Muscle of leg (tissue), 3 donors: ENCODE measurements at regions not wholly inside any gene's neighbourhood (a gene's known extent, or its start where the extent isn't known, plus 50 kb on each side); places are given as distances from the start of the nearest gene placed in this dataset.
"Not testable (repeated sequence)": the region's sequence is repeated elsewhere in the genome, so short reads cannot be mapped to it uniquely, and the experiment has no call there.

Experiments
- DNase-seq: peaks from one replicate; pipeline ENCODE4 v3.0.0; 2013
- H3K27ac ChIP-seq: one replicate; pipeline ENCODE4 v1.5.1; 2013; ENCODE audit warnings: mild to moderate bottlenecking, low read length, control low read depth
- H3K27me3 ChIP-seq: one replicate; pipeline ENCODE4 v1.6.1; 2013; ENCODE audit warnings: low read length; ENCODE audit not compliant: control insufficient read depth, insufficient read depth
- H3K36me3 ChIP-seq: one replicate; pipeline ENCODE4 v1.6.1; 2013; ENCODE audit warnings: low read length; ENCODE audit not compliant: control insufficient read depth, insufficient read depth
- H3K4me1 ChIP-seq: one replicate; pipeline ENCODE4 v1.6.1; 2013; ENCODE audit warnings: low read length; ENCODE audit not compliant: control insufficient read depth, insufficient read depth
- H3K4me3 ChIP-seq: one replicate; pipeline ENCODE4 v1.5.1; 2013; ENCODE audit warnings: low read length, control low read depth
- H3K9me3 ChIP-seq: replicated peaks from 2 replicates; pipeline ENCODE4 v1.6.1; 2013; ENCODE audit warnings: low read depth, low read length; ENCODE audit not compliant: control insufficient read depth
- WGBS: methylation state at CpG from one replicate; pipeline ENCODE4 v1.1.5; 2013; ENCODE audit warnings: missing lambda C conversion rate; ENCODE audit not compliant: insufficient coverage; 5-methylcytosine and 5-hydroxymethylcytosine counted together

DNA sequence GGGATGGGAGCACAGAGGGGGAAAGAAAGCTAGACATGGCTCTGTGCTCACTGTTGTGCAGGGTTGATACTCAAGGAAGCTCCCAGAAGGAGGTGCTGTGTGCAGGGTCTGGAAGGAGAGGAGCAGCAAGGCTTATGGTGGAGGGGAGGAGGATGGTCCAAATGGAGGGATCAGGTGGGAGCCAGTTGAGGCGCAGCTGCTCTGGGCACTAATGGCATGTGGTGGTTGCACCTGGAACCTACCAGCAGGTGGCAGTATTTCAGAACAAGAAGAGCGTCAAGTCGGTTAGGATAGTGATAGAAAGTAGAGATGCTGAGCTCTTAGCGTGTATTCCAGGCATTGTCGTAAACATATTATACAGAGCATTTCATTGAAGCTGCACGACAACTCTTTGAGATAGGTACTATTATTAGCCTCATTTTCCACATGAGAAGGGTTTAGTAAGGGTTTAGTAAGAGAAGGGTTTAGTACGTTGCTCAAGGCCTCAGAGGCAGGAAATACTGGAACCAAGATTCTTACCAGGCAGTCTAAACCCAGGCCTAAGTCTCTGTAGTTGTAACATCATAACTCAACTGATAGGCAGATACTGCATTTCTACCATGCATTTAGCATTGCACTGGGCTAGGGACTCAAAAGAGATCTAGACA, 223.7 kb downstream of the CYP26B1 start:
- WGBS = 29% methylated on average over 1 of the region's 7 CpGs
- Histone ChIP-seq H3K4me3 (no peak overlapping the region), H3K27me3 (no peaks in the 10 kb centered on the region)

DNA sequence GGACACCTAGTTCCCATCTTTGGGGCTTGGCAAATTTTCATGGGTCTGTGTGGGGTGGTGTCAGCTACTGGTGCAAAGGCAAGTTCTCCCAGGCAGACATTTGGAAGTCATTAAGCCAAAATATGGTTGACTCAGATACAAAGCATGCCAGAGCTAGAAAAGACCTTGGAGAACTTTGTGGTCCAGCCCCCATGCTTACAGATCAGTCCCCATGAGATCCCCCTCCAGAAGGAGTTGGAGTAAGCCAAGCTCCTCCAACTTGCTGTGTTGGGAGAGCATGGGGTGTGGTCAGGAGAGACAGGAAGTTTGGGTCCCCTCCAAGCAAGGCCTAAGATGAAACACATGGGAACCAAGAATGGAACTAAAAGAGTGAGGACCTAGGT, 224.5 kb downstream of the CYP26B1 start:
- no peak for DNase-seq
- Histone ChIP-seq H3K9me3 (peaks cover under 1% of the 10 kb centered on the region), H3K27ac (no peak overlapping the region), H3K4me1 (peaks cover 3% of the 10 kb centered on the region), H3K36me3 (no peaks in the 10 kb centered on the region), H3K27me3 (no peaks in the 10 kb centered on the region), H3K4me3 (no peak overlapping the region)

More for the DNA sequence above, 223.7 kb downstream of the CYP26B1 start:
- Histone ChIP-seq H3K27ac (no peak overlapping the region), H3K4me1 (peaks cover 3% of the 10 kb centered on the region), H3K9me3 (no peaks in the 10 kb centered on the region), H3K36me3 (no peaks in the 10 kb centered on the region)
- peak; percentile 91 for DNase-seq

DNA sequence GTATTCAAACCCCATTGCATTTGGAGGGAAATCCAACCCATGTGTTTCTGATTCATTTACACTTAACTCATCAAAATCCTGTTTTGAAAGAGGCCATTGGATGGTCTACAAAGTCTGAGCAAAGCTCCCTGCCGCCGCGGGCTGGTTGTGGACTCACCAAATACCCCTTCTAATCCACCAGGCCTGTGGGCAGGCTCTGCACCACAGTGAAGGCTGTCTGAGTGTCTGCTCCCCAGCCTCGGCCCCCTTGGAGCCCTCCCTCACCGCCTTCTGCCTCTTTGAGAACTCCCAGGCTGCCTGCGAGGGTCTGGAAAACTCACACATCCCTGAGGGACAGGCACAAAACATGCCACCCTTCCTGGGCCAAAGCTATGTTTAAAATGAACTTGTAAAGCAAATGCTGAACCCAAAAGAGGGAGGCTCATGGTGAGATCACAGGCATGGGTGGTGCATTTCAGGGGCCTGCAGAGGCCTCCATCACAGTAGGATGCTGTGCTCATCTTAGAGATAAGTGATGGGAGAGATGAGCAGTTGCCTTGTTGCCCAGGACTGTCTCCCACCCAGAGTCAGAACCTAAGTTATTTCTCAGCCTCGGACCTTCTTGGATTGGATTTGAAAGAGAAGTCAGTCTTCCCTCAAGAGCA, 225.0 kb downstream of the CYP26B1 start:
- 71% methylated on average over 3 of the region's 7 CpGs for WGBS
- no peak for DNase-seq
- Histone ChIP-seq H3K4me1 (peaks cover 3% of the 10 kb centered on the region), H3K36me3 (no peaks in the 10 kb centered on the region), H3K4me3 (no peak overlapping the region), H3K27me3 (no peaks in the 10 kb centered on the region), H3K27ac (no peak overlapping the region), H3K9me3 (peaks cover 3% of the 10 kb centered on the region)

DNA sequence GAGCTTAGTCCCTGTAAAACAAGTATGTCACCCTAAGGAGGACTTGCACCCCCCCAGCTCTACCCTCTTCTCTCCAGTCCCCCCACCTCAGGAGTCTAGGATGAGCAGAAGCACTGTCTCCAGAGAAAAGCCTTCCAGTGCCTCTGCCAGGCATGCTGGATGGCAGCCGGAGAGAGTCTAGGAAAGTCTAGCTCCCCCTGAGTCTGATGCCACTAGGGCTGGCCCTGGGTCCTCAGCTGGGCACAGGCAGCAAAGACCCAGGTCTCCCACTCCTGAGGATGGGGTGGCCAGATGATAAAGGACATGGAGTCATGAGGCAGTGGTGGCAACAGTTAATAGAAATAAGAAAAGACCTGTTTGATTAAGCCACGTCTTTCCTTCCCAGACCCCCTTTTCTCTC, 225.6 kb downstream of the CYP26B1 start:
- 93% methylated on average over 1 of the region's 2 CpGs for WGBS
- Histone ChIP-seq H3K36me3 (no peaks in the 10 kb centered on the region), H3K4me1 (peaks cover 3% of the 10 kb centered on the region), H3K27ac (no peak overlapping the region), H3K4me3 (no peak overlapping the region), H3K9me3 (peaks cover 3% of the 10 kb centered on the region), H3K27me3 (no peaks in the 10 kb centered on the region)
- DNase-seq = no peak

DNA sequence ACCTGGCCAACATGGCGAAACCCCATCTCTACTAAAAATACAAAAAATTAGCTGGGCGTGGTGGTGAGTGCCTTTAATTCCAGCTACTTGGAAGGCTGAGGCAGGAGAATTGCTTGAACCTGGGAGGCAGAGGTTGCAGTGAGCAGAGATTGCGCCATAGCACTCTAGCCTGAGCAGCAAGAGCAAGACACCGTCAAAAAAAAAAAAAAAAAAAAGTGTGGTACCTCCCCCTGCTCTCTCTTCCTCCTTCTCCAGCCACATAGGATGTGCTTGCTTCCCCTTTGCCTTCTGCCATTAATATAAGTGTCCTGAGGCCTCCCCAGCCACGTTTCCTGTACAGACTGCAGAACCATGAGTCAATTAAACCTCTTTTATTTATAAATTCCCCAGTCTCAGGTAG, 226.8 kb downstream of the CYP26B1 start:
- WGBS = 0% methylated on average over 1 of the region's 5 CpGs
- H3K27me3 ChIP-seq, H3K4me1 ChIP-seq, H3K27ac ChIP-seq, H3K9me3 ChIP-seq, H3K36me3 ChIP-seq, DNase-seq, H3K4me3 ChIP-seq: not testable (repeated sequence)

DNA sequence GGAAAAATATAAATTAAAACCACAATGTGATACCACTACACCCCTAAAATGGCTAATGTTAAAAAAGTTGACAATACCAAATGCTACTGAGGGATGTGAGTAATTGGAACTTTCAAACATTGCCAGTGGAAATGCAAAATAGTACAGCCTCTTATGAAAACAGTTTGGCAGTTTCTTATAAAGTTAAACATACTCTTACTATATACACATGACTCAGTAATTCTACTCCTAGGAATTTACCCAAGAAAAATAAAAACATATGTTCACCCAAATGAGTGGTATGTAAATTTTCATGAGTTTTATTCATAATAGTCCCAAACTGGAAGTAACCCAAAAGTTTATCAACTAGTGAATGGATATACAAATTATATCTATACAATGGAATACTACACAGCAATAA, 228.0 kb downstream of the CYP26B1 start:
- Histone ChIP-seq H3K27ac (no peak overlapping the region), H3K4me3 (no peak overlapping the region), H3K4me1 (peaks cover 3% of the 10 kb centered on the region), H3K36me3 (no peaks in the 10 kb centered on the region), H3K9me3 (peaks cover 3% of the 10 kb centered on the region), H3K27me3 (no peaks in the 10 kb centered on the region)
- no peak for DNase-seq

DNA sequence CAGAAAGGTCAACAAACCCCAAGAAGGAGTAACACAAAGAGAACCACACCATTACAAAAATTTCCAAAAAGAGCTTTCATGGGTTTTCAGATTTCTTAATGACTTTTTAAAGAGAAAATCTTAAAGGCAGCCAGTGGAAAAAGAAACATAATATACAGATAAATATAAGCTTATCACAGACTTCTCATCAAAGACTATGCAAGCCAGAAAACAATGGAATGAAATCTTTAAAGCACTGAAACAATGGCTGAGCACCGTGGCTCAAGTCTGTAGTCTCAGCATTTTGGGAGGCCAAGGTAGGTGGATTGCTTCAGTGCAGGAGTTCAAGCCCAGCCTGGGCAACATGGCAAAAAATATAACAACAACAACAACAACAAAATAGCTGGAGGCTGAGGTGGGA, 237.4 kb downstream of the CYP26B1 start:
- H3K27ac ChIP-seq = no peak overlapping the region
- peaks cover 15% of the 10 kb centered on the region for H3K9me3 ChIP-seq
- no peaks in the 10 kb centered on the region for H3K27me3 ChIP-seq
- no CpG with 5 or more reads among the region's 1 CpG for WGBS
- no peak overlapping the region for H3K4me3 ChIP-seq
- no peak for DNase-seq
- no peaks in the 10 kb centered on the region for H3K36me3 ChIP-seq
- H3K4me1 ChIP-seq = peaks cover 3% of the 10 kb centered on the region

DNA sequence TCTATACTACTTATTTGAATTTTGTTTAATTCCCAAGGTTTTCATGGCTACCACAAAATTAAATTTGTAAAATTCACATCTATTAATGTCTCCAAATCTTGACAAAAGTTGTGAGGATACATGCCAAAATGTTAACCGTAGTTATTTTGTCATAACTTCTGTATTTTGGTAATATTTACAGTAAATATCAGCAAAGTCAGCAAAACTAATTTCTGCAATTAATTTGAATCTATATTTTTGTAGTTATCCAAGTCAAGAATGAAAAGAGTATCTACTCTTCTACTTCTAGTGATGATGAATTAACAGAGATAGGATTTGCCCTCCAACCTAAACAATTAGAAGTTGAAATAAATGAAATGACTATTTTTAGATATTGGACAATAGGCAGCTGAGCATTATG, 238.9 kb downstream of the CYP26B1 start:
- Histone ChIP-seq H3K36me3 (no peaks in the 10 kb centered on the region), H3K27me3 (no peaks in the 10 kb centered on the region), H3K4me1 (peaks cover 3% of the 10 kb centered on the region), H3K27ac (no peak overlapping the region), H3K9me3 (peaks cover 15% of the 10 kb centered on the region), H3K4me3 (no peak overlapping the region)
- DNase-seq = no peak
- WGBS = no CpG with 5 or more reads among the region's 1 CpG

DNA sequence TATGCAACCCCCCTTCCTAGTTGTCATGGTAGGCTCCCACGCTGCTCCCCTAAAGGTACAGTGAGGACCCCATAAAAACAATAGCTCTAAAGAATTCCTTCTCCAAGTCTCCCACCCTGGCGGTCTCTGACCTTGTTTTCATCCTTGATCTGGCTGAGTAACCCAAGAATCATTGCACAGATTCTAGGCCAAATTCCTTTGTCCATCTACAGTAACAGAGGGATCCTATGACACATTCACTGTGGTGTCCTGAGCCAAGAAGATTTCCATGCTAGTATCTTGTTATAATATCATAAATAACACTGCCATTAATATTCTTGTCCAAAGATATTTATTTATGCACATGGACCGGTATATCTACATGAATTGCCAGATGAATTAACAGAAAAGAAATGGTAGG, 240.2 kb downstream of the CYP26B1 start:
- Histone ChIP-seq H3K36me3 (no peaks in the 10 kb centered on the region), H3K4me3 (no peak overlapping the region), H3K9me3 (peaks cover 15% of the 10 kb centered on the region), H3K27ac (no peak overlapping the region), H3K27me3 (no peaks in the 10 kb centered on the region), H3K4me1 (peaks cover 3% of the 10 kb centered on the region)
- DNase-seq = peak; percentile 39
- WGBS = 68% methylated on average over 2 of the region's 3 CpGs

DNA sequence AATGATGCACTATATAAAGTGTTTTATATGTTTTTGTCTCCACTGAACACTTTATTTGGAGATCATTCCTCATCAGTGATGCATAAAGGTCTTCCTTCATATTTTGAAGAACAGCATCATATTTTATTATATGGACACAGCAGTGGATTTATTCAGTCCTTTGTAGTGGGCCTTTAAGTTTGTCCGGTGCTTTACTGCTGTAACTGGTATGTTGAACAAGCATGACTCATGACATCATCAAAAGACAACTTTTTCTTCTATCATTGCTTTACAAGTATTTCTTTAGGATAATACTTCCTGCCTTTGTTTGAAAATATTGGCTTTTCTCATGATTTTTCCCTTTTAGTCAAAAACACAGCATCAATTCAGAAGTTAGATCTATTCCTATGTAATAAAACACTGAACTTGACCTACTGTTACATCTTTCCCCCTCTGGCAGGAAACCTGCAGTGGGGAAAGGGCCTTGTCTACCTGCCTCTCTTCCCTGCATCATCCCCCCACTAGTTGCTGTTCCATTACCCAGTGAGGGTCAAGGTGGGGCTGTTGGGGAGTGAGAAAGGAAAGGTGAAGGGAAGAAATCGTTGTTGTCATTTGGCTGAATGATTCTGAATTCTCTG, 241.2 kb downstream of the CYP26B1 start:
- DNase-seq = no peak
- peaks cover 15% of the 10 kb centered on the region for H3K9me3 ChIP-seq
- H3K27ac ChIP-seq = no peak overlapping the region
- no peaks in the 10 kb centered on the region for H3K27me3 ChIP-seq
- no peak overlapping the region for H3K4me3 ChIP-seq
- peaks cover 3% of the 10 kb centered on the region for H3K4me1 ChIP-seq
- no peaks in the 10 kb centered on the region for H3K36me3 ChIP-seq
- no CpG with 5 or more reads among the region's 2 CpGs for WGBS
